ENCODE measurements at regions not wholly inside any gene's neighbourhood (a gene's known extent, or its start where the extent isn't known, plus 50 kb on each side); places are given as distances from the start of the nearest gene placed in this dataset.

DNA sequence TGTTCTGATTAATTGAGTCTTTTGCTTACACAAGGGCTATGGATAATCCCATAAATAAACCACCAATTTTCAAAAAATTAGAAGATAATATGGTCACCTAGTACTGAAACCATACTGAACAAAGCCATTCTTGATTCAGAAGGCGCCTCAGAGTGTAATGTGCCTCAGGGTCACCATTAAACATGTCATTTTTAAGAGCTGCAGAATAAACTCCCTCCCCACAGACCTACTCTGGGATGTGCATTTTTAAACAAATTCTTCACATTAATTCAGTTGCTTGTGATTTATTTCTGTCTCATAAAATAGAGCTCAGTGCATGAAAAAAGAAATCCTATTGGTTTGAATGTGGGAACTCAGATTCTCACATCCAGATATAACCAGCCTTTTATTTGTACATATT, 202.1 kb upstream of the HEY2 start:
- Histone ChIP-seq H3K27ac (no peak overlapping the region), H3K27me3 (no peaks in the 10 kb centered on the region), H3K36me3 (no peaks in the 10 kb centered on the region), H3K9me3 (no peaks in the 10 kb centered on the region), H3K4me1 (peaks cover 0 to 6% (median 0%) of the 10 kb centered on the region in 3 donors), H3K4me3 (no peak overlapping the region)
- TF ChIP-seq POLR2AphosphoS5 (IDR thresholded peaks at IDR 0.05) (no peak), EP300 (IDR thresholded peaks at IDR 0.05) (no peak), POLR2A (IDR thresholded peaks at IDR 0.05) (no peak)
- TF ChIP-seq, protein P1, sequence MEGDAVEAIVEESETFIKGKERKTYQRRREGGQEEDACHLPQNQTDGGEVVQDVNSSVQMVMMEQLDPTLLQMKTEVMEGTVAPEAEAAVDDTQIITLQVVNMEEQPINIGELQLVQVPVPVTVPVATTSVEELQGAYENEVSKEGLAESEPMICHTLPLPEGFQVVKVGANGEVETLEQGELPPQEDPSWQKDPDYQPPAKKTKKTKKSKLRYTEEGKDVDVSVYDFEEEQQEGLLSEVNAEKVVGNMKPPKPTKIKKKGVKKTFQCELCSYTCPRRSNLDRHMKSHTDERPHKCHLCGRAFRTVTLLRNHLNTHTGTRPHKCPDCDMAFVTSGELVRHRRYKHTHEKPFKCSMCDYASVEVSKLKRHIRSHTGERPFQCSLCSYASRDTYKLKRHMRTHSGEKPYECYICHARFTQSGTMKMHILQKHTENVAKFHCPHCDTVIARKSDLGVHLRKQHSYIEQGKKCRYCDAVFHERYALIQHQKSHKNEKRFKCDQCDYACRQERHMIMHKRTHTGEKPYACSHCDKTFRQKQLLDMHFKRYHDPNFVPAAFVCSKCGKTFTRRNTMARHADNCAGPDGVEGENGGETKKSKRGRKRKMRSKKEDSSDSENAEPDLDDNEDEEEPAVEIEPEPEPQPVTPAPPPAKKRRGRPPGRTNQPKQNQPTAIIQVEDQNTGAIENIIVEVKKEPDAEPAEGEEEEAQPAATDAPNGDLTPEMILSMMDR (IDR thresholded peaks at IDR 0.05): no peak
- WGBS, 2 donors (ENCODE audit: low coverage in 1 of 2): 77 to 100% methylated on average over 1 of the region's 1 CpG
- ATAC-seq: no peak

DNA sequence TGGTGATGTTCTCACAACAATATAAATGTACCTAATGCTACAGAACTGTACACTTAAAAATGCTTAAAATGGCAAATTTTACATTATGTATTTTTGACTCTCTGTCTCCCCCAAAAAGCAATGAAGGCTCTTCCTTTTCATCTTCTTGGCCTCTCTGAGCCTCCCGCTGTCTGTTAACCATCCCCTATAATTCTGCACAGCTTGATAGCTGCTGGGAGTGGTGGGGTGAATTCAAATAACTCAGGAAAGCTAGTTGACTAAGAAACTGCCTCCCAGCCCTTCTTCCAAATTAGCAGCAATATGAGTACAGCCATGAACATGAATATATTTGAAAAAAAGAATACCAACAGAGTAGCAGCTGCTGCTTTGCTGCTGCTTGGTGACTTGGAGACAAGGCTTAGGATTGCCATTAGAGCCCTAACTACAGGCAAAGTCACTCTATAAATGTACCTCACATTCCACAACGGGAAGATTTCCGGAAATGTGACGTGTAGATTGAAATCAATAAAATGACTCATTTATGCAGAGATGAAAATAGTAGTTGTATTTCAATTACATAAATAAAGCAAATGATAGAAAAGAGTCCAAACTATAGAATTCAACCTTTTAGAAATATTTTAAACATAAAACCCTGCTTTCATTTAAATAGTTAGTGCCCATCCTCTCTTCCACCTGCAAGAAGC, 200.1 kb upstream of the HEY2 start:
- H3K9me3 ChIP-seq: no peaks in the 10 kb centered on the region
- ATAC-seq: no peak
- 83 to 94% methylated on average over 4 of the region's 4 CpGs for WGBS, 2 donors (ENCODE audit: low coverage in 1 of 2)
- H3K4me1 ChIP-seq: peaks cover 0 to 6% (median 0%) of the 10 kb centered on the region in 3 donors
- H3K27ac ChIP-seq: no peak overlapping the region
- TF ChIP-seq POLR2A (IDR thresholded peaks at IDR 0.05): no peak
- TF ChIP-seq, protein P1 (IDR thresholded peaks at IDR 0.05): no peak
- no peak overlapping the region for H3K4me3 ChIP-seq
- no peaks in the 10 kb centered on the region for H3K27me3 ChIP-seq
- H3K36me3 ChIP-seq: no peaks in the 10 kb centered on the region

DNA sequence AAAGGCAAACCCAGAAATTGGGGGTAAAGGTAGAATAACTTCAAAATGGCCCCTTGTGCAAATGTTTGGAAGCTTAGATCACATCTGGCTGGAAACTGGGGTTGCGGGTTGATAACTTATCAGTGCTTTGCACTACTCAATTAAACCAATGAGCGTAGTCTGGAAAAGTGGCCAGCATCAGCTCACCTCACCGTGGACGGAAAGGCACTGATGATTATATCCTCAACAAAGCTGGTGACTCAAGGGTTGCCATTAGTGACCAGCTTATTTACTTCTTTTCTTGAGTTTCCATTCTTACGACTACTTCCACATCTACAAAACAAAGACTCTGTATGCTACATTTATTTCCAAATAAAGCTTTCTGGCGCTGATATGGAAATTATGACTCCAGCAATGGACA, 198.5 kb upstream of the HEY2 start:
- 82 to 83% methylated on average over 6 of the region's 6 CpGs for WGBS, 2 donors (ENCODE audit: low coverage in 1 of 2)
- no peak for TF ChIP-seq POLR2A (IDR thresholded peaks at IDR 0.05)
- TF ChIP-seq EP300 (IDR thresholded peaks at IDR 0.05): no peak
- no peak for TF ChIP-seq POLR2AphosphoS5 (IDR thresholded peaks at IDR 0.05)
- TF ChIP-seq, protein P1 (IDR thresholded peaks at IDR 0.05): no peak
- Histone ChIP-seq H3K9me3 (no peaks in the 10 kb centered on the region), H3K4me1 (peaks cover 0 to 6% (median 0%) of the 10 kb centered on the region in 3 donors), H3K36me3 (no peaks in the 10 kb centered on the region), H3K4me3 (no peak overlapping the region), H3K27me3 (no peaks in the 10 kb centered on the region), H3K27ac (no peak overlapping the region)
- peak; percentile 39 for ATAC-seq

DNA sequence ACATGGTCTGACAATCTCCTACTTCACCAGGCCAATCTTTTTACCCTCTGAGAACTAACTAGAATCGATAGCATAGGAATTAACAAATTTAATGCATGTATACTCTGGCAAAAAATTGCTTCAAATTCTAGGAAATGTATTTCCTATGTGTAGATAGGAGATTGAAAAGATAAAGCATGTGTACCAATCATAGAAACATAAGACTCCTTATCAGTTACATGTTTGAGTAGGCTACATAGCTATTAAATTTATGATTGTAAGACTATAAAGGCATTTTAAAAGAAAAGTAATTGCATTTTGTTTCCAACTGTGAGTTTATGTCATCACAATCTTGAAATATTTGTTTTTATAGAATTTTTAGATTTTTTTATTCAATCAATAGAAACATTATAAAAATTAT, 196.6 kb upstream of the HEY2 start:
- ATAC-seq: no peak
- no peak overlapping the region for H3K4me3 ChIP-seq
- no peaks in the 10 kb centered on the region for H3K36me3 ChIP-seq
- 93 to 100% methylated on average over 1 of the region's 1 CpG for WGBS, 2 donors (ENCODE audit: low coverage in 1 of 2)
- H3K27me3 ChIP-seq: no peaks in the 10 kb centered on the region
- no peaks in the 10 kb centered on the region for H3K4me1 ChIP-seq
- no peak overlapping the region for H3K27ac ChIP-seq
- H3K9me3 ChIP-seq: no peaks in the 10 kb centered on the region
- no peak for TF ChIP-seq POLR2AphosphoS5 (IDR thresholded peaks at IDR 0.05)
- TF ChIP-seq, protein P1 (IDR thresholded peaks at IDR 0.05): no peak
- no peak for TF ChIP-seq EP300 (IDR thresholded peaks at IDR 0.05)
- TF ChIP-seq POLR2A (IDR thresholded peaks at IDR 0.05): no peak

DNA sequence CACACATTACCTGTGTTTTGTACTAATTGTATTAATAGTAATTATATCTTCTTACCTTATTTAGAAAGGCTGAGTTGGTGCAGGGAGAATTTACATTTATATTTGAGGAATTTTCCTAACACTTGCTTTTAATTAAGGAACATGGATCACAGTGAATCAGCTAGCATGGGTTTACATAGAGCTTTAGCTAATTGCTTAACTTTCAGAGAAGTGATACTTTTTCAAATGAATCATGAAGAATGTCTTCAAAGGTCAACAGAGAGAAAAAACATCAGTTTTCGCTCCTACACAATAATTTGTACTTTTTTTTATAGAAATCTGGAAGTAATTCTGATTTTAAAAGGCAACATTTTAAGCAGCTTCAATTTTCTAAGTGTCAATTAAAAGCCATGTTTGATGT, 195.0 kb upstream of the HEY2 start:
- no peaks in the 10 kb centered on the region for H3K36me3 ChIP-seq
- WGBS, 2 donors (ENCODE audit: low coverage in 1 of 2): 58 to 88% methylated on average over 1 of the region's 1 CpG
- no peak for ATAC-seq

More for the DNA sequence above, 195.0 kb upstream of the HEY2 start:
- H3K27me3 ChIP-seq: no peaks in the 10 kb centered on the region
- no peaks in the 10 kb centered on the region for H3K9me3 ChIP-seq
- H3K27ac ChIP-seq: no peak overlapping the region
- TF ChIP-seq POLR2A (IDR thresholded peaks at IDR 0.05) (no peak), POLR2AphosphoS5 (IDR thresholded peaks at IDR 0.05) (no peak), EP300 (IDR thresholded peaks at IDR 0.05) (no peak)
- TF ChIP-seq, protein P1 (IDR thresholded peaks at IDR 0.05): no peak
- no peaks in the 10 kb centered on the region for H3K4me1 ChIP-seq
- no peak overlapping the region for H3K4me3 ChIP-seq
